ENCODE measurements at regions not wholly inside any gene's neighbourhood (a gene's known extent, or its start where the extent isn't known, plus 50 kb on each side); places are given as distances from the start of the nearest gene placed in this dataset.

GRCh38 chr5:21593261-21593660 is 1259.9 kb downstream of the CDH12 start:
- TF ChIP-seq CTCF (IDR thresholded peaks at IDR 0.05): no peak
- no peak for TF ChIP-seq POLR2A (IDR thresholded peaks at IDR 0.05)
